RPMI8226 (cell line): ENCODE measurements at regions not wholly inside any gene's neighbourhood (a gene's known extent, or its start where the extent isn't known, plus 50 kb on each side); places are given as distances from the start of the nearest gene placed in this dataset.

Experiments used
- DNase-seq: peaks from one replicate; pipeline ENCODE4 v3.0.0-alpha.2; 2015

GRCh38 chr11:130814440-130815096 lies 101.7 kb downstream of the SNX19 start:
- DNase-seq = no peak

DNA sequence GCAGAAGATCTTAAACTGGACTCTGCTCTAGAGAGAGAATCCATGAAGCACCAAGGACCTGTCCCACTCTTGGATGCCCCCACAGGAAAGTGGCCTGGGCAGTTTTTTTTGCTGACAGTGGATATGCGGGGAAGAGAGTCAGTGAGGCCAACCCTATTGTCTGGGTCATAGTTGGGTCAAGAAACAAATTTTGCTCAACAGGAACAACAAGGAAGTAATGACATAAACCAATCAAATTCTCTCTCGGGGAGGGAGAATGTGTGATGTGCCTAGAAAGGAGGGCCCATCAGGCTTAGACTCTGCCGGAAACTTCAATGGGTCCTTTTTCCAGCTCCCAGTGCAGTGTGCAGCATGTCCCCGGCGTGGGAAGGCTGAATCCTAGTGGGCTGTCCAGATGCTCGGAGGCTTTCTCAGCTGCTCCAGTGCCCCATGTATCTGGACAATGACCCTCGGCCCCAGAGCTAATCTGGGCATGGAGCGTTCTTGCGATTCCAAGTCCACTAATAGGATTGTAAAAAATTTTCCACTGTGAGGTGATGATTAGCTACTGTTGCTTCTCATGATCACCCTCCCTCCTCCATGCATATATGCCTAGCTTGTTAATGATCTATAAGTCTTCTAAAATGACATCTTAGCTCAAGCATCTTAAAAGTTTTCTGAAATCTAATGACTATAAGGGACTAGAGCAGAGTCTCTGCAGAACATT lies 101.0 kb downstream of the SNX19 start:
- no peak for DNase-seq

GRCh38 chr11:130815956-130816355 lies 100.3 kb downstream of the SNX19 start:
- DNase-seq = no peak

DNA sequence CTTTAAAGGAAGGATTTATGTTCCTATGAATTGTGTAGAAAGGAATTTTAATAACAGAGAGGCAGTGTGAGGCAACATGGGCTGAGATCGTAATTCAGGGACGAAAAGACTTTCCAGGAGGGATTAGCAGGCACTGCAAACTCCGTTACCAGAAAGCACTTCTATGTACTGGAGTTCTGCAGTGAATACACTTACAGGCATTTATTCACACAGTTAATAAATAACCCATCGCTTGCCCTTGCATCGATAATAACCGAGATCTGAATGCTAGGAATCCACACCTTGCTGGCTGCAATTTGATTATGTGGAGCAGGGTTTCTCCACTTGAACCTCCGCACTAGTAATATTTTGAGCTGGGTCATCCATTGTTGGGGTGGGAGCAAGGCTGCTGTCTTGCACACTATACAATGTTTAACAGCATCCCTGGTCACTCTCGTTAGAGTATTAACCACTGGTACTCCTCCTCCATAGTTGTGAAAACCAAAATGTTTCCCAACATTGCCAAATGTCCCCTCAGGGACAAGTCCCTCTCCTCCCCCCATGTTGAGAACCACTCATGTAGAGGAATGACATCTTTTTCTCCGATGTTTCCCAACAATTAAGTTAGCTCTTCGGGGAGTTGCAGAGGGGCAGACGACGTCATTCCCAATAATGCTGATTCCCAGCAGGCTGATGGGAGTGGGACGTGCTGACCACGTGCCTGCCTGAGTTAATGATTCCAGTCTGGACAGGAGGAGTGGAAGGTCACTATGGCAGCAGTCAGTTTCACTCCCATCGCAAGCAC lies 99.5 kb downstream of the SNX19 start:
- DNase-seq = no peak

DNA sequence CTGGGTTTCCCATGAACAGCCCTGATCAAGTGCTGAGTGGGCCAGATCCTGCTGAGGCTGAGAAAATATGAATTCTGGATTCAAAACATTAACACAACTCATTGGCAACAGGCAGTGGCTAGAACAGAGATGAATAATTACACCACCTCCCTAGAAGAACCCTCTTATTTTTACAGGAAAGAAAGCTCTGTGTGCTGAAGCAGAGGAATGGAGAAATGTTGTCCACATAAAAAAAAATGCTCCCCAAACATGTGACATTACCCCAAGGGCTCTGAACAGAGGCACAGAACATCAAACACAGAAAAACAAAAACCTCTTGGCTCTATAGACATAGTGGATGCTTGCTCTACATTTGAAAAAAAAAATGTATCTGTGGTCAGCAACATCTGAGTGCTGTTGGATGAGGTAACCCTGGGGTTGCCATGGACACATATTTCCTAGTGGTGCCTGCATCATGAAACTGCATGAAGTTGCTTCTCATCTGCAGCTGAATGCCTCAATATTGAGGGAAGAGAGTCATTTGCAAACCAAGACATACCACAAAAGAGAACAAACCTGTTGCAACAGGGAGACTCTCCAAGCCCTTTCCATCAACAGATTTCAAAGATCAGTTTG lies 98.8 kb downstream of the SNX19 start:
- no peak for DNase-seq

DNA sequence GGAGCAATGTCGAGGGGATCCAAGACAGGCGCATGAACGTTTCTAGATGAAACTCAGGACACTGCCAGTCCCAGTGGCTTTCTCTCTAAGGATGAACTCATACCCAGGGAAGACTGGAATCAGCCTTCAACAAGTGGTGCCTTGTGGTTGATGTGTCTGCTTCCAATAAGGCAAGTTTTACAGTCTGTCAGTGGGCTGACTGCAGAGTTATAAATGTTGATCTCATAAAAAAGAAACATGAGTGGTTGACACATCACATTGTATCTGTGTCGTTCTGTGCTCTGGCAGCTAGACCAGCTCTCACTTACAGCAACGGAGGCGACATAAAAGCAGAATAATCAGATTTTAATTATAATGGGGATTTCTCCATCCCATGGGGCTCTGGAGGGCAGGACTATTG lies 96.7 kb downstream of the SNX19 start:
- no peak for DNase-seq
